Tongue (tissue), 1 donor: ENCODE measurements at regions not wholly inside any gene's neighbourhood (a gene's known extent, or its start where the extent isn't known, plus 50 kb on each side); places are given as distances from the start of the nearest gene placed in this dataset.
A peak's percentile ranks its signal among the peaks of the same experiment; 100 is the strongest.
"Not testable (repeated sequence)": the region's sequence is repeated elsewhere in the genome, so short reads cannot be mapped to it uniquely, and the experiment has no call there.

Experiments used
- DNase-seq: peaks from one replicate; pipeline ENCODE4 v3.0.0-alpha.2; 2015

GRCh38 chr20:6305536-6305935 lies 182.7 kb upstream of the FERMT1 start:
- DNase-seq: no peak

- DNase-seq: no peak
Observed at GRCh38 chr20:6302041-6302440, 179.2 kb upstream of the FERMT1 start.

GRCh38 chr20:6299456-6299855 lies 176.6 kb upstream of the FERMT1 start:
- no peak for DNase-seq

GRCh38 chr20:6298049-6298448 lies 175.2 kb upstream of the FERMT1 start:
- DNase-seq: no peak

- DNase-seq: no peak
Observed at GRCh38 chr20:6295867-6296256, 173.0 kb upstream of the FERMT1 start.

GRCh38 chr20:6295127-6295866 lies 172.5 kb upstream of the FERMT1 start:
- DNase-seq: peak; percentile 27

- DNase-seq: no peak
Observed at GRCh38 chr20:6287471-6287870, 164.6 kb upstream of the FERMT1 start.

- DNase-seq: no peak
Observed at GRCh38 chr20:6282642-6283041, 159.8 kb upstream of the FERMT1 start.

GRCh38 chr20:6277661-6278240 lies 154.9 kb upstream of the FERMT1 start:
- DNase-seq: peak; percentile 54

GRCh38 chr20:6270404-6270803 lies 147.6 kb upstream of the FERMT1 start:
- not testable (repeated sequence) for DNase-seq

GRCh38 chr20:6269168-6269873 lies 146.5 kb upstream of the FERMT1 start:
- no peak for DNase-seq

- DNase-seq: peak; percentile 81
Observed at GRCh38 chr20:6265204-6265904, 142.5 kb upstream of the FERMT1 start.

- no peak for DNase-seq
Observed at GRCh38 chr20:6253396-6253795, 130.6 kb upstream of the FERMT1 start.

GRCh38 chr20:6245436-6245835 lies 122.6 kb upstream of the FERMT1 start:
- no peak for DNase-seq

- no peak for DNase-seq
Observed at GRCh38 chr20:6241591-6241990, 118.8 kb upstream of the FERMT1 start.

GRCh38 chr20:6240059-6240458 lies 117.2 kb upstream of the FERMT1 start:
- DNase-seq: no peak

- DNase-seq: no peak
Observed at GRCh38 chr20:6238421-6238820, 115.6 kb upstream of the FERMT1 start.

GRCh38 chr20:6235510-6235909 lies 112.7 kb upstream of the FERMT1 start:
- DNase-seq: no peak

GRCh38 chr20:6232436-6232835 lies 109.6 kb upstream of the FERMT1 start:
- DNase-seq: no peak

- DNase-seq: no peak
Observed at GRCh38 chr20:6231556-6231955, 108.7 kb upstream of the FERMT1 start.

GRCh38 chr20:6228302-6228843 lies 105.5 kb upstream of the FERMT1 start:
- DNase-seq: peak; percentile 3

GRCh38 chr20:6213311-6213710 lies 90.5 kb upstream of the FERMT1 start:
- DNase-seq: no peak

GRCh38 chr20:6212903-6213302 lies 90.1 kb upstream of the FERMT1 start:
- DNase-seq: no peak
